T-helper 9 cell (primary cell): ENCODE measurements at regions not wholly inside any gene's neighbourhood (a gene's known extent, or its start where the extent isn't known, plus 50 kb on each side); places are given as distances from the start of the nearest gene placed in this dataset.

Experiments used
- DNase-seq: peaks from one replicate; pipeline ENCODE4 v3.0.0-alpha.2; 2020

- no peak for DNase-seq
Observed at GRCh38 chr12:127297327-127297726, 969.6 kb upstream of the TMEM132C start.

- no peak for DNase-seq
Observed at GRCh38 chr12:127300075-127300474, 966.9 kb upstream of the TMEM132C start.

GRCh38 chr12:127300753-127301152 lies 966.2 kb upstream of the TMEM132C start:
- no peak for DNase-seq

- no peak for DNase-seq
Observed at GRCh38 chr12:127301876-127302275, 965.1 kb upstream of the TMEM132C start.

- no peak for DNase-seq
Observed at GRCh38 chr12:127304751-127305725, 961.9 kb upstream of the TMEM132C start.

GRCh38 chr12:127306604-127307215 lies 960.3 kb upstream of the TMEM132C start:
- DNase-seq: no peak

GRCh38 chr12:127307528-127307927 lies 959.4 kb upstream of the TMEM132C start:
- no peak for DNase-seq

- DNase-seq: no peak
Observed at GRCh38 chr12:127308148-127308547, 958.8 kb upstream of the TMEM132C start.

GRCh38 chr12:127310548-127310947 lies 956.4 kb upstream of the TMEM132C start:
- no peak for DNase-seq

GRCh38 chr12:127311720-127312364 lies 955.1 kb upstream of the TMEM132C start:
- no peak for DNase-seq

- DNase-seq: no peak
Observed at GRCh38 chr12:127324681-127325080, 942.3 kb upstream of the TMEM132C start.

GRCh38 chr12:127327986-127328385 lies 939.0 kb upstream of the TMEM132C start:
- DNase-seq: no peak

GRCh38 chr12:127328867-127329266 lies 938.1 kb upstream of the TMEM132C start:
- no peak for DNase-seq

GRCh38 chr12:127334365-127334764 lies 932.6 kb upstream of the TMEM132C start:
- no peak for DNase-seq

- DNase-seq: no peak
Observed at GRCh38 chr12:127334912-127335644, 931.9 kb upstream of the TMEM132C start.

- DNase-seq: no peak
Observed at GRCh38 chr12:127336416-127336815, 930.6 kb upstream of the TMEM132C start.

- DNase-seq: no peak
Observed at GRCh38 chr12:127339065-127339464, 927.9 kb upstream of the TMEM132C start.

- no peak for DNase-seq
Observed at GRCh38 chr12:127340381-127340780, 926.6 kb upstream of the TMEM132C start.

GRCh38 chr12:127342861-127343260 lies 924.1 kb upstream of the TMEM132C start:
- DNase-seq: no peak

GRCh38 chr12:127343940-127344339 lies 923.0 kb upstream of the TMEM132C start:
- DNase-seq: no peak

- no peak for DNase-seq
Observed at GRCh38 chr12:127351481-127352010, 915.4 kb upstream of the TMEM132C start.

- DNase-seq: no peak
Observed at GRCh38 chr12:127355061-127355841, 911.7 kb upstream of the TMEM132C start.
